ENCODE measurements at regions not wholly inside any gene's neighbourhood (a gene's known extent, or its start where the extent isn't known, plus 50 kb on each side); places are given as distances from the start of the nearest gene placed in this dataset.

- no peaks in the 10 kb centered on the region for H3K36me3 ChIP-seq (ENCODE audit: control insufficient read depth in 3 of 3, insufficient read depth in 2 of 3, low read depth in 1 of 3, low read length in 3 of 3)
- no peak overlapping the region for H3K4me3 ChIP-seq (ENCODE audit: low read depth in 1 of 3, low read length in 3 of 3)
- 65 to 74% (median 73%) methylated on average over 7 of the region's 7 CpGs for WGBS, 3 donors
- DNase-seq: no peak
- H3K27me3 ChIP-seq (ENCODE audit: control insufficient read depth in 3 of 3, insufficient read depth in 3 of 3, low read length in 3 of 3): no peaks in the 10 kb centered on the region
- H3K4me1 ChIP-seq (ENCODE audit: control insufficient read depth in 3 of 3, insufficient read depth in 2 of 3, low read depth in 1 of 3, low read length in 2 of 3): no peaks in the 10 kb centered on the region
- H3K27ac ChIP-seq (ENCODE audit: low read depth in 1 of 3, low read length in 2 of 3): no peak overlapping the region
- no peaks in the 10 kb centered on the region for H3K9me3 ChIP-seq (ENCODE audit: control insufficient read depth in 2 of 2, insufficient read depth in 1 of 2, low read depth in 1 of 2, low read length in 1 of 2)
- FAIRE-seq: no peak
These were observed 576.5 kb upstream of the BRINP1 start for GRCh38 chr9:119945686-119946085.

GRCh38 chr9:119941091-119941490 is 571.9 kb upstream of the BRINP1 start:
- Histone ChIP-seq H3K9me3 (ENCODE audit: control insufficient read depth in 2 of 2, insufficient read depth in 1 of 2, low read depth in 1 of 2, low read length in 1 of 2) (no peaks in the 10 kb centered on the region), H3K4me1 (ENCODE audit: control insufficient read depth in 3 of 3, insufficient read depth in 2 of 3, low read depth in 1 of 3, low read length in 2 of 3) (no peaks in the 10 kb centered on the region), H3K4me3 (ENCODE audit: low read depth in 1 of 3, low read length in 3 of 3) (no peak overlapping the region), H3K36me3 (ENCODE audit: control insufficient read depth in 3 of 3, insufficient read depth in 2 of 3, low read depth in 1 of 3, low read length in 3 of 3) (no peaks in the 10 kb centered on the region), H3K27me3 (ENCODE audit: control insufficient read depth in 3 of 3, insufficient read depth in 3 of 3, low read length in 3 of 3) (no peaks in the 10 kb centered on the region), H3K27ac (ENCODE audit: low read depth in 1 of 3, low read length in 2 of 3) (no peak overlapping the region)
- WGBS, 3 donors: 38 to 75% (median 72%) methylated on average over 1 of the region's 1 CpG
- FAIRE-seq (no peak), DNase-seq (no peak)

GRCh38 chr9:119938871-119939270 is 569.6 kb upstream of the BRINP1 start:
- Histone ChIP-seq H3K4me3 (ENCODE audit: low read depth in 1 of 3, low read length in 3 of 3) (no peak overlapping the region), H3K27me3 (ENCODE audit: control insufficient read depth in 3 of 3, insufficient read depth in 3 of 3, low read length in 3 of 3) (no peaks in the 10 kb centered on the region), H3K4me1 (ENCODE audit: control insufficient read depth in 3 of 3, insufficient read depth in 2 of 3, low read depth in 1 of 3, low read length in 2 of 3) (no peaks in the 10 kb centered on the region), H3K27ac (ENCODE audit: low read depth in 1 of 3, low read length in 2 of 3) (no peak overlapping the region), H3K9me3 (ENCODE audit: control insufficient read depth in 2 of 2, insufficient read depth in 1 of 2, low read depth in 1 of 2, low read length in 1 of 2) (no peaks in the 10 kb centered on the region), H3K36me3 (ENCODE audit: control insufficient read depth in 3 of 3, insufficient read depth in 2 of 3, low read depth in 1 of 3, low read length in 3 of 3) (no peaks in the 10 kb centered on the region)
- DNase-seq: no peak
- 49 to 69% (median 57%) methylated on average over 2 of the region's 2 CpGs for WGBS, 3 donors
- no peak for FAIRE-seq

- H3K9me3 ChIP-seq (ENCODE audit: control insufficient read depth in 2 of 2, insufficient read depth in 1 of 2, low read depth in 1 of 2, low read length in 1 of 2): no peaks in the 10 kb centered on the region
- DNase-seq (no peak), FAIRE-seq (no peak)
- no peak overlapping the region for H3K4me3 ChIP-seq (ENCODE audit: low read depth in 1 of 3, low read length in 3 of 3)
- no peak overlapping the region for H3K27ac ChIP-seq (ENCODE audit: low read depth in 1 of 3, low read length in 2 of 3)
- no peaks in the 10 kb centered on the region for H3K4me1 ChIP-seq (ENCODE audit: control insufficient read depth in 3 of 3, insufficient read depth in 2 of 3, low read depth in 1 of 3, low read length in 2 of 3)
- 54 to 60% (median 56%) methylated on average over 4 of the region's 4 CpGs for WGBS, 3 donors
- H3K36me3 ChIP-seq (ENCODE audit: control insufficient read depth in 3 of 3, insufficient read depth in 2 of 3, low read depth in 1 of 3, low read length in 3 of 3): no peaks in the 10 kb centered on the region
- H3K27me3 ChIP-seq (ENCODE audit: control insufficient read depth in 3 of 3, insufficient read depth in 3 of 3, low read length in 3 of 3): no peaks in the 10 kb centered on the region
These were observed 565.3 kb upstream of the BRINP1 start for GRCh38 chr9:119934497-119934896.

GRCh38 chr9:119933191-119933590 is 564.0 kb upstream of the BRINP1 start:
- 89 to 95% (median 90%) methylated on average over 5 of the region's 5 CpGs for WGBS, 3 donors
- Histone ChIP-seq H3K4me3 (ENCODE audit: low read depth in 1 of 3, low read length in 3 of 3) (no peak overlapping the region), H3K36me3 (ENCODE audit: control insufficient read depth in 3 of 3, insufficient read depth in 2 of 3, low read depth in 1 of 3, low read length in 3 of 3) (no peaks in the 10 kb centered on the region)

GRCh38 chr9:119924736-119925135 is 555.5 kb upstream of the BRINP1 start:
- Histone ChIP-seq H3K27ac (ENCODE audit: low read depth in 1 of 3, low read length in 2 of 3) (no peak overlapping the region), H3K4me3 (ENCODE audit: low read depth in 1 of 3, low read length in 3 of 3) (no peak overlapping the region), H3K27me3 (ENCODE audit: control insufficient read depth in 3 of 3, insufficient read depth in 3 of 3, low read length in 3 of 3) (no peaks in the 10 kb centered on the region), H3K36me3 (ENCODE audit: control insufficient read depth in 3 of 3, insufficient read depth in 2 of 3, low read depth in 1 of 3, low read length in 3 of 3) (no peaks in the 10 kb centered on the region), H3K4me1 (ENCODE audit: control insufficient read depth in 3 of 3, insufficient read depth in 2 of 3, low read depth in 1 of 3, low read length in 2 of 3) (no peaks in the 10 kb centered on the region), H3K9me3 (ENCODE audit: control insufficient read depth in 2 of 2, insufficient read depth in 1 of 2, low read depth in 1 of 2, low read length in 1 of 2) (no peaks in the 10 kb centered on the region)
- WGBS, 3 donors: 76 to 78% (median 78%) methylated on average over 4 of the region's 4 CpGs
- DNase-seq (no peak), FAIRE-seq (no peak)

More at GRCh38 chr9:119933191-119933590, 564.0 kb upstream of the BRINP1 start:
- Histone ChIP-seq H3K27ac (ENCODE audit: low read depth in 1 of 3, low read length in 2 of 3) (no peak overlapping the region), H3K9me3 (ENCODE audit: control insufficient read depth in 2 of 2, insufficient read depth in 1 of 2, low read depth in 1 of 2, low read length in 1 of 2) (no peaks in the 10 kb centered on the region), H3K27me3 (ENCODE audit: control insufficient read depth in 3 of 3, insufficient read depth in 3 of 3, low read length in 3 of 3) (no peaks in the 10 kb centered on the region), H3K4me1 (ENCODE audit: control insufficient read depth in 3 of 3, insufficient read depth in 2 of 3, low read depth in 1 of 3, low read length in 2 of 3) (no peaks in the 10 kb centered on the region)
- FAIRE-seq: no peak
- no peak for DNase-seq

- no peaks in the 10 kb centered on the region for H3K9me3 ChIP-seq (ENCODE audit: control insufficient read depth in 2 of 2, insufficient read depth in 1 of 2, low read depth in 1 of 2, low read length in 1 of 2)
- no peak overlapping the region for H3K27ac ChIP-seq (ENCODE audit: low read depth in 1 of 3, low read length in 2 of 3)
- no peaks in the 10 kb centered on the region for H3K36me3 ChIP-seq (ENCODE audit: control insufficient read depth in 3 of 3, insufficient read depth in 2 of 3, low read depth in 1 of 3, low read length in 3 of 3)
- H3K27me3 ChIP-seq (ENCODE audit: control insufficient read depth in 3 of 3, insufficient read depth in 3 of 3, low read length in 3 of 3): no peaks in the 10 kb centered on the region
- FAIRE-seq (no peak), DNase-seq (no peak)
- 90 to 94% (median 91%) methylated on average over 5 of the region's 5 CpGs for whole genome bisulfite sequencing, 3 donors
- no peaks in the 10 kb centered on the region for H3K4me1 ChIP-seq (ENCODE audit: control insufficient read depth in 3 of 3, insufficient read depth in 2 of 3, low read depth in 1 of 3, low read length in 2 of 3)
- no peak overlapping the region for H3K4me3 ChIP-seq (ENCODE audit: low read depth in 1 of 3, low read length in 3 of 3)
These were observed 547.9 kb upstream of the BRINP1 start for GRCh38 chr9:119917175-119917574.

- Histone ChIP-seq H3K4me1 (ENCODE audit: control insufficient read depth in 3 of 3, insufficient read depth in 2 of 3, low read depth in 1 of 3, low read length in 2 of 3) (no peaks in the 10 kb centered on the region), H3K4me3 (ENCODE audit: low read depth in 1 of 3, low read length in 3 of 3) (no peak overlapping the region), H3K27me3 (ENCODE audit: control insufficient read depth in 3 of 3, insufficient read depth in 3 of 3, low read length in 3 of 3) (no peaks in the 10 kb centered on the region), H3K27ac (ENCODE audit: low read depth in 1 of 3, low read length in 2 of 3) (no peak overlapping the region), H3K36me3 (ENCODE audit: control insufficient read depth in 3 of 3, insufficient read depth in 2 of 3, low read depth in 1 of 3, low read length in 3 of 3) (no peaks in the 10 kb centered on the region), H3K9me3 (ENCODE audit: control insufficient read depth in 2 of 2, insufficient read depth in 1 of 2, low read depth in 1 of 2, low read length in 1 of 2) (no peaks in the 10 kb centered on the region)
- FAIRE-seq (no peak), DNase-seq (no peak)
- 81 to 96% (median 84%) methylated on average over 1 of the region's 1 CpG for WGBS, 3 donors
These were observed 537.8 kb upstream of the BRINP1 start for GRCh38 chr9:119907056-119907455.

GRCh38 chr9:119905724-119906123 is 536.5 kb upstream of the BRINP1 start:
- H3K4me1 ChIP-seq (ENCODE audit: control insufficient read depth in 3 of 3, insufficient read depth in 2 of 3, low read depth in 1 of 3, low read length in 2 of 3): no peaks in the 10 kb centered on the region
- no peak overlapping the region for H3K27ac ChIP-seq (ENCODE audit: low read depth in 1 of 3, low read length in 2 of 3)
- H3K9me3 ChIP-seq (ENCODE audit: control insufficient read depth in 2 of 2, insufficient read depth in 1 of 2, low read depth in 1 of 2, low read length in 1 of 2): no peaks in the 10 kb centered on the region
- DNase-seq (no peak), FAIRE-seq (no peak)
- H3K36me3 ChIP-seq (ENCODE audit: control insufficient read depth in 3 of 3, insufficient read depth in 2 of 3, low read depth in 1 of 3, low read length in 3 of 3): no peaks in the 10 kb centered on the region
- H3K4me3 ChIP-seq (ENCODE audit: low read depth in 1 of 3, low read length in 3 of 3): no peak overlapping the region
- no peaks in the 10 kb centered on the region for H3K27me3 ChIP-seq (ENCODE audit: control insufficient read depth in 3 of 3, insufficient read depth in 3 of 3, low read length in 3 of 3)
- WGBS, 3 donors: 72 to 81% (median 75%) methylated on average over 1 of the region's 1 CpG

Data from small intestine (tissue), 7 donors.